Sigmoid colon (tissue), 4 donors: ENCODE measurements at regions not wholly inside any gene's neighbourhood (a gene's known extent, or its start where the extent isn't known, plus 50 kb on each side); places are given as distances from the start of the nearest gene placed in this dataset.

Source experiments
- CTCF ChIP-seq, 4 experiments: fragments of 450-650 bp in 3 of 4; fragments of 200-600 bp in 1 of 4; IDR thresholded peaks; one replicate each; pipeline ENCODE4 v1.5.1; 2016 to 2019; ENCODE audit warnings: antibody characterized with exemption in 4 of 4, mild to moderate bottlenecking in 3 of 4, moderate library complexity in 2 of 4
- EP300 ChIP-seq, 4 donors: sonication (generic); formaldehyde crosslinking; IDR thresholded peaks; one replicate each; pipeline ENCODE4 v1.6.1; 2017; ENCODE audit warnings: antibody characterized with exemption in 4 of 4
- POLR2A ChIP-seq, 2 donors: fragments of 450-650 bp; IDR thresholded peaks; one replicate each; pipeline ENCODE4 v1.6.1; 2016; ENCODE audit warnings: antibody characterized with exemption in 2 of 2, mild to moderate bottlenecking in 2 of 2, moderate library complexity in 2 of 2

- no peak for TF ChIP-seq POLR2A (IDR thresholded peaks at IDR 0.05)
- no peak for TF ChIP-seq CTCF (IDR thresholded peaks at IDR 0.05)
- TF ChIP-seq EP300 (IDR thresholded peaks at IDR 0.05): no peak
Measured at GRCh38 chr6:169385237-169385880, 131.7 kb upstream of the THBS2 start.
